Ishikawa (cell line): ENCODE measurements at regions not wholly inside any gene's neighbourhood (a gene's known extent, or its start where the extent isn't known, plus 50 kb on each side); places are given as distances from the start of the nearest gene placed in this dataset.

Source experiments
- CEBPB ChIP-seq: IDR thresholded peaks from 2 replicates; pipeline ENCODE4 v1.6.1; 2012
- CREB1 ChIP-seq: IDR thresholded peaks from 2 replicates; pipeline ENCODE4 v1.6.1; 2012; ENCODE audit warnings: low read depth
- TAF1 ChIP-seq: IDR thresholded peaks from 2 replicates; pipeline ENCODE4 v1.6.1; 2012; ENCODE audit warnings: low read depth, mild to moderate bottlenecking
- TCF12 ChIP-seq: IDR thresholded peaks from 2 replicates; pipeline ENCODE4 v1.6.1; 2012; ENCODE audit warnings: low read depth
- USF1 ChIP-seq: IDR thresholded peaks from 2 replicates; pipeline ENCODE4 v1.6.1; 2012
- YY1 ChIP-seq: IDR thresholded peaks from 2 replicates; pipeline ENCODE4 v1.6.1; 2012; ENCODE audit warnings: low read depth
- TF ChIP-seq, protein P1 (sequence below): IDR thresholded peaks from 2 replicates; pipeline ENCODE4 v1.6.1; 2012; ENCODE audit warnings: low read depth, mild to moderate bottlenecking

DNA sequence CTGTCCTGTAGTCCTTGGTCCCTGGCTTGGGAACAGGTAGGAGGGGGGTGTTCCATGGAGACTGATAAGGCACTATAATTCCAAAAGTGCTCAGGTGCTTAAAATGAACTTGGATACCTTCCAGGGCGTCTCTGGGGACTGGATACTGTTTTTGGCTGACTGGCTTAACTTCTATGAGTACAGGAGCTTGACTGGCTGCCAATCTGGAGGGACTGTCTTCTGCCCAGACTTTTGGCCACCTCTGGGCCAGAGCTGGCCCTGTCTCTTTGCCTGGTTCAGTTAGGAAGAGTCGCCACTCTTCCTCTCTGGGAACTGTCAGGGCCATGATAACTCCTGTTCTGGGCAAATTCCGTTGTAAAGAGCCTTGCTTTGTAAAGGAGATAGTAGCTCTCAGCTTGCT is 407.0 kb downstream of the TGFB2 start:
- TF ChIP-seq CREB1 (no peak), USF1 (no peak), CEBPB (no peak), TAF1 (no peak), YY1 (no peak), TCF12 (no peak)
- TF ChIP-seq, protein P1, sequence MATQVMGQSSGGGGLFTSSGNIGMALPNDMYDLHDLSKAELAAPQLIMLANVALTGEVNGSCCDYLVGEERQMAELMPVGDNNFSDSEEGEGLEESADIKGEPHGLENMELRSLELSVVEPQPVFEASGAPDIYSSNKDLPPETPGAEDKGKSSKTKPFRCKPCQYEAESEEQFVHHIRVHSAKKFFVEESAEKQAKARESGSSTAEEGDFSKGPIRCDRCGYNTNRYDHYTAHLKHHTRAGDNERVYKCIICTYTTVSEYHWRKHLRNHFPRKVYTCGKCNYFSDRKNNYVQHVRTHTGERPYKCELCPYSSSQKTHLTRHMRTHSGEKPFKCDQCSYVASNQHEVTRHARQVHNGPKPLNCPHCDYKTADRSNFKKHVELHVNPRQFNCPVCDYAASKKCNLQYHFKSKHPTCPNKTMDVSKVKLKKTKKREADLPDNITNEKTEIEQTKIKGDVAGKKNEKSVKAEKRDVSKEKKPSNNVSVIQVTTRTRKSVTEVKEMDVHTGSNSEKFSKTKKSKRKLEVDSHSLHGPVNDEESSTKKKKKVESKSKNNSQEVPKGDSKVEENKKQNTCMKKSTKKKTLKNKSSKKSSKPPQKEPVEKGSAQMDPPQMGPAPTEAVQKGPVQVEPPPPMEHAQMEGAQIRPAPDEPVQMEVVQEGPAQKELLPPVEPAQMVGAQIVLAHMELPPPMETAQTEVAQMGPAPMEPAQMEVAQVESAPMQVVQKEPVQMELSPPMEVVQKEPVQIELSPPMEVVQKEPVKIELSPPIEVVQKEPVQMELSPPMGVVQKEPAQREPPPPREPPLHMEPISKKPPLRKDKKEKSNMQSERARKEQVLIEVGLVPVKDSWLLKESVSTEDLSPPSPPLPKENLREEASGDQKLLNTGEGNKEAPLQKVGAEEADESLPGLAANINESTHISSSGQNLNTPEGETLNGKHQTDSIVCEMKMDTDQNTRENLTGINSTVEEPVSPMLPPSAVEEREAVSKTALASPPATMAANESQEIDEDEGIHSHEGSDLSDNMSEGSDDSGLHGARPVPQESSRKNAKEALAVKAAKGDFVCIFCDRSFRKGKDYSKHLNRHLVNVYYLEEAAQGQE: no peak
